GM12874 (cell line): ENCODE measurements at regions not wholly inside any gene's neighbourhood (a gene's known extent, or its start where the extent isn't known, plus 50 kb on each side); places are given as distances from the start of the nearest gene placed in this dataset.

Source experiments
- TF ChIP-seq, protein P1 (sequence below): IDR thresholded peaks from 2 replicates; pipeline ENCODE4 v1.5.1; 2011; ENCODE audit warnings: low read depth, mild to moderate bottlenecking, control low read depth, low read length, moderate library complexity; ENCODE audit not compliant: insufficient read depth

DNA sequence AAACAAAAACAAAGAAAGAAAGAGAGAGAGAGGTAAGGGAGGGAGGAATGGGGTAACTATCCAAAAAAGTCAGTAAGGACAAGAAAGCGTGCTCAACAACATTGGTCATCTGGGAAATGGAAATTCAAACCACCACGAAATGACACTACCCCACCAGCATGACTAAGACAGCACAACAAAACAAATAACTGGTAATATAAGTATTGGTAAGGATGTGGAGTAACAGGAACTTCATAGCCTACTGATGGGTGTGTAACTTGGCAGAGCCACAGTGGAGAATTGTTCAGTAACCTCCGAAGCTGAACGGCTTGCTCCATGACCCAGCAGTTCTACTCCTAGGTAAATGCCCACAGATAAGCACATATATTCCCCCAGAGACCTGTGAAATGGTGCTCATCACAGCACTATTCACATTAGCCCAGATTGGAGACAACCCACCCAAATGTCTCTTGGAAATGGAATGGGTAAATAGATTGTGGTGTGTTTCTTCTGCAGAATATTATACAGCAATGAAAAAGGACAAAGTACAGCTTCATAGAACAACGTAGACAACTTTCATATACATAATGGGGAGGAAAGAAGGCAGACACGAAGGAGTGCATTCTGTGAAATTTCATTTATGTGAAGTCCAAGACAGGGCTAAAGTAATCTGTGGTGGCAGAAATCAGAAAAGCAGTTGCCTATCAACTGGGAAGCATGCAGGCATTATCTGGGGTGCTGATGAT, 95.5 kb upstream of the ATP6AP2 start:
- TF ChIP-seq, protein P1, sequence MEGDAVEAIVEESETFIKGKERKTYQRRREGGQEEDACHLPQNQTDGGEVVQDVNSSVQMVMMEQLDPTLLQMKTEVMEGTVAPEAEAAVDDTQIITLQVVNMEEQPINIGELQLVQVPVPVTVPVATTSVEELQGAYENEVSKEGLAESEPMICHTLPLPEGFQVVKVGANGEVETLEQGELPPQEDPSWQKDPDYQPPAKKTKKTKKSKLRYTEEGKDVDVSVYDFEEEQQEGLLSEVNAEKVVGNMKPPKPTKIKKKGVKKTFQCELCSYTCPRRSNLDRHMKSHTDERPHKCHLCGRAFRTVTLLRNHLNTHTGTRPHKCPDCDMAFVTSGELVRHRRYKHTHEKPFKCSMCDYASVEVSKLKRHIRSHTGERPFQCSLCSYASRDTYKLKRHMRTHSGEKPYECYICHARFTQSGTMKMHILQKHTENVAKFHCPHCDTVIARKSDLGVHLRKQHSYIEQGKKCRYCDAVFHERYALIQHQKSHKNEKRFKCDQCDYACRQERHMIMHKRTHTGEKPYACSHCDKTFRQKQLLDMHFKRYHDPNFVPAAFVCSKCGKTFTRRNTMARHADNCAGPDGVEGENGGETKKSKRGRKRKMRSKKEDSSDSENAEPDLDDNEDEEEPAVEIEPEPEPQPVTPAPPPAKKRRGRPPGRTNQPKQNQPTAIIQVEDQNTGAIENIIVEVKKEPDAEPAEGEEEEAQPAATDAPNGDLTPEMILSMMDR = no peak

DNA sequence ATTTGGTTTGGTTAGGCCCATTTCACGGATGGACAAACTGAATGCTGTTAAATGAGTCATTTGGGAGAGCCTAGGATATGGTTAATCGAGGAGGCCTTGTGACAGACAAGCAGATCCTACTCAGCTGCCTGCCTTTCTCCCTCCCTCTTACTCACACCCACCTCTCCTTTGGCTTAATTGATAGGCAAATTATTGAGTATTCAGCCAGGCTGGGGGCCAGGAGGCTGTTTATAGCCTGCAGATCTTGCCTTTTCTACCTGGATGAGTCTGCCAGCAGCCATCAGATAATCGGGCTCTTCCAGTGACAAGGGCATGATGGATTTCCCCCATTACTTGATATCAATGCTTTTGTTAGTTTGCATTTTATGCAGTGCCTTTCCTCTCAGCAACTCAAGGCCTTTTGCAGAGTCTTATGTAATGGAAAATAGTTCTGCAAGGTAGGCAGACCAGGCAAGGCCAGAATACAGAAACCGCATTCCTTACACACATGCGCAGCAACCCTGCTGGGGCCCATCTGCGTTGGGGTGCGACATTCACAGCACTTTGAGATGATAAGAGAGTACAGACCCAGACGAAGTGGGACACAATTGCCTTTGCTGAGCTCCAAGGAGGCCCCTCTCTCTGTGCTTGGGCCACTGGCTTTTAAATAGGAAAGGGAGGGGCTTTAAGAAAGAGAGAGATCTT, 96.2 kb upstream of the ATP6AP2 start:
- TF ChIP-seq, protein P1 = no peak

DNA sequence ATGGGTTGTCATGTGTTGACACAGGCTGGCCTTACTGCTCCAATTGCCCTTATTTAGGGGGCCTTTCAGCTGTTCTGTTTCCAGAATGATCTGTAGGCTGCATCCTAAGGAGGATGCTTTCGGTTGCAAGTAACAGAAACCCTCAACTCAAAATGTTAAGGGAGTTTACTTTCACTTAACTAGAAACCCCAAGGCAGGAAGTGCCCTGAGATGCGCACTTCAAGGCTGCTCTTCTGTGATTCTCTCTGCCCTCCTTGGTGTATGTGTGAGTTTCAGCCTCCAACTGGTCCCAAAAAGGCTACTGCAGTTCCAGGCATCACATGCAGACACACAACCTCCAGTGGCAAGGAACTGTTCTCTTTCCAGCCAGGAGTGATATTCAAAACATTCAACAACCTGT, 97.3 kb upstream of the ATP6AP2 start:
- TF ChIP-seq, protein P1 = no peak

DNA sequence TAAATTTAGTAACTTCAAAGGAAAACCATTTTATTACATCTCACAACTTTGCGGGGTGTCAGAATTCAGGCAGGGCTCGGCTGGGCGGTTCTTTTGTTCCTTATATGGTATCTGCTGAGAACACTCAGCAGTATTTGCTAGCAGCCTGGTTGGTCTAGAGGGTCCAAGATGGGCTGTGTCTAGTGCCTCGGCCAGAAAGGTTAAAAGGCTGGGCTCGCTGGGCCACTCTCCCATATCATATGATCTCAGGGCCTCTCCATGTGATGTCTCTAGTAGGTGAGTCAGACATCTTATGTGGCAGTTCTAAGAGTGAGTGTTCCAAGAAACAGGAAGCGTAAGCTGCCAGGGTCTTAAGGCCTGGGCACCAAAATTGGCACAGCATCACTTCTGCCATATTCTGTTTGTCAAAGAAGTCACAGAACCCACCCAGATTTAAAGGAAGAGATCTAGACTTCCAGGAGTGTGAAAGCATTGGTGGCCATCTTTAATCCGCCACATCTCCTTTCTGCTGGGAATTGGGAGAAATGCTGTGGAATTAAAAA, 100.9 kb upstream of the ATP6AP2 start:
- TF ChIP-seq, protein P1 = no peak

DNA sequence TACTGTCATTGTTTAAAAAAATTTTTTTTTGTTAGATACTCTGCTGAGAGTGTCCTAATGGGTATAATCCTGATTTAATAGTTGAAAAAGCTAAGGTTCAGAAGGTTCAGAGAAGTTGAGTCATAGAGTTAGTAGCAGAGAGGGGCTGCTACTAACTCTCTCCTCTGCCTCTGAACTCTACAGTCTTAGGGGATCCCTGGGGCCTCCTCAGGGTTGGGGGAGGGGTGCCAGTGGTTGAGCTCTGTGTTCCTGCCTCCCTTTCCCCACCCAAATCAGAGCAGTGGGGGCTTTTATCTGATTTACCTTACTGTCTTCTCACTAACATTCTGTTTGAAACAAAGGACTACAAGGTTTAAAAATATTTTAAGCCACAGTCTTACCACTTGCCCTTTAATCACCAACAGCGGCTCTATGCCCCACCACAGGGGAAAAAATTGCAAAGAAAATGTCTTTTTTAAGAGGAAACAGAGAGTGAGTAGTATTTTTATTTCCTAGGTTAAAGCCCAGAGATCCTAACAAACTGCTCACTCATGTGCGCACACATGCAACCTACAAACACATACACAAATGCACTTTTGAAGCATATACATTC, 102.2 kb upstream of the ATP6AP2 start:
- TF ChIP-seq, protein P1 = no peak

DNA sequence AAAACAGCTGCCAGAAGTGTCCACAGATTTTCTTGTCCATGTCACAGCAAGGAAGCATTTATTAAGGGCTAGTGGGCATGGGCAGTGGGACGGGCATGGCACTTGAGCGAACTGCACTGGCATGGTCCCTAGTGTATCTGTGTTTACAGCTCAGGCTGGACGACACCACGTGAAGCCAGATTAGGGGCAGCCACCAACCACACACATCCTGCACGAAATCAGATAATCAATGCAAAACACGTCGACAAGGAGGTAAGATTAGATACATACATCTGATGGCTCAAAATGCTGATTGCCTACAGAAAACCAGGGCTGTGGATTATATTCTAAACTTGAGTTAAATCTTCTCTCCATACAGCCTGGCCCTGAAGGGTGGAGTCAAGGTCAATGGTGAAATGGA, 103.8 kb upstream of the ATP6AP2 start:
- TF ChIP-seq, protein P1 = no peak

DNA sequence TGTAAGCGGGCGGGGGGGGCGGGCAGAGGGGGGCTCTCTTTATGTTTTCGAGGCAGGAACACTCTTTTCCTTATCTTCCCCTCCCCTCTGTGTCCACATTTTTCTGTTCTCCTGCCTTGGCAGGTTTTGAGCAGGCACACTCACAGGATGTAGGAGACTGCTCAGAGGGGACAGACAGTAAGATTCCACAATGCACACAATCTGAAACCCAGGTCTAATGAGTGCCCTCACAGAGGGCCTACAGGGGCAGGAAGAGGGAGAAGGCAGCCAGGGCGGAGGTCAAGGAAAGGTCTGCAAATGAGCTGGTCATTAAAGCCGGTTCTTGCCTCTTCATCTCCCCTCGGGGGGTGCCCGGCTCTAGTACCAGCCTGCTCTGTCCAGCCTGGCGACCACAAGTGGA, 106.1 kb upstream of the ATP6AP2 start:
- TF ChIP-seq, protein P1 = no peak
